ENCODE measurements at regions not wholly inside any gene's neighbourhood (a gene's known extent, or its start where the extent isn't known, plus 50 kb on each side); places are given as distances from the start of the nearest gene placed in this dataset.

DNA sequence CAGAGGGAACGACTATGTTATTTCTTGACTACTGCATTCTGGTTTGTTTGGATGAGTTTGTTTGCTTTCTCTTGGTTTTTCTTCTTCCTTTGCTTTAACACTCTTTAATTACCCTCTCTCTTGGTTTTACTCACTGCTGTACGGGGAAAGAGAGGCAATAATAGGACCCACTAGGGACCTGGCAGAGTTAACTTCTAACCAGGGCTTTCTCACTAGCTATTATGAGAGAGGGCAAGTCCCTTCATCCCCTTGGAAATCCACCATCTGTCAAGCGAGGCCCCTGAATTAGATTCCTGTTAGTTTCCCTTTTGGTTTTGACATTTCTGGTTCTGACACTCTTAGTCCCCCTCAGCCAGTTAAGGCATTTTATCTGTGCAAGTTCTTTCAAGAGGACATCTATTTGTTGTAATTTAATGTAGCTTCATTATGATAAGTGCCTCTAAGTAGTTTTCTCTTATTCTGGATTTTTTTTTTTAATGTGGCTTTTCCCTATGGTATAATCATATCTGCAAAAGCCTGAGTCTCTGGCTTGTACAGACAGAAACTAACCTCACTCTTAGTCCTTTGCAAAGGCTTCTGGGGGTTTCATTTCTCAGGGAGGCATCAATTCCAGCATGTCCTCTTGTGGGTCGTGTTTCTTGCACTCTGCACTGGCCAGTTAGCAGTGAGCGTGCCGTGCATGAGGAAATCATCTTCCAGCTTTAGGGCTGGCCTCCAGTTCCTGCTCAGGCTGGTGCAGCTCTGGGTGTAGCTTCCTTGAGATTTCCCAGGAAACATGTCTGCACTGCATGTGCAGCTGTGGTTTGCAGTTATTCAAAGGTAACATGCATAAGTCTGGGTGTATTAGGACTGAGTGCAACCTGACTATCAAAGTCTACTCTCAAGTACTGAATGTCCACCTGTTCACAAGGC, 221.3 kb downstream of the STIM2 start:
- no peak for TF ChIP-seq POLR2AphosphoS5 (IDR thresholded peaks at IDR 0.05; ENCODE audit: low read depth, low read length)
- TF ChIP-seq TAF1 (IDR thresholded peaks at IDR 0.05; ENCODE audit: borderline replicate concordance, low read depth, low read length): no peak
